Renal pelvis (tissue), 1 donor: ENCODE measurements at regions not wholly inside any gene's neighbourhood (a gene's known extent, or its start where the extent isn't known, plus 50 kb on each side); places are given as distances from the start of the nearest gene placed in this dataset.

Experiments used
- DNase-seq: peaks from one replicate; pipeline ENCODE4 v3.0.0-alpha.2; 2013

- DNase-seq: no peak
Observed at GRCh38 chr10:132467464-132468149, 70.0 kb upstream of the INPP5A start.

- peak; percentile 30 for DNase-seq
Observed at GRCh38 chr10:132468216-132468615, 69.4 kb upstream of the INPP5A start.

GRCh38 chr10:132468651-132469050, 68.9 kb upstream of the INPP5A start:
- no peak for DNase-seq

- DNase-seq: peak; percentile 64
Observed at GRCh38 chr10:132469197-132469884, 68.2 kb upstream of the INPP5A start.

GRCh38 chr10:132470410-132471124, 67.0 kb upstream of the INPP5A start:
- DNase-seq: no peak

- DNase-seq: no peak
Observed at GRCh38 chr10:132471125-132471451, 66.5 kb upstream of the INPP5A start.

GRCh38 chr10:132471484-132471883, 66.1 kb upstream of the INPP5A start:
- no peak for DNase-seq

GRCh38 chr10:132475086-132475485, 62.5 kb upstream of the INPP5A start:
- no peak for DNase-seq

- no peak for DNase-seq
Observed at GRCh38 chr10:132476146-132477065, 61.2 kb upstream of the INPP5A start.

- no peak for DNase-seq
Observed at GRCh38 chr10:132477066-132477397, 60.6 kb upstream of the INPP5A start.

GRCh38 chr10:132477398-132478340, 59.9 kb upstream of the INPP5A start:
- no peak for DNase-seq

GRCh38 chr10:132478341-132479023, 59.1 kb upstream of the INPP5A start:
- DNase-seq: no peak

- DNase-seq: no peak
Observed at GRCh38 chr10:132479024-132479602, 58.5 kb upstream of the INPP5A start.

GRCh38 chr10:132479603-132480221, 57.9 kb upstream of the INPP5A start:
- no peak for DNase-seq

GRCh38 chr10:132480356-132480755, 57.2 kb upstream of the INPP5A start:
- no peak for DNase-seq

- no peak for DNase-seq
Observed at GRCh38 chr10:132481690-132482089, 55.9 kb upstream of the INPP5A start.

- peak; percentile 26 for DNase-seq
Observed at GRCh38 chr10:132482090-132482800, 55.3 kb upstream of the INPP5A start.

- no peak for DNase-seq
Observed at GRCh38 chr10:132483394-132483793, 54.2 kb upstream of the INPP5A start.

- DNase-seq: no peak
Observed at GRCh38 chr10:132484922-132485321, 52.7 kb upstream of the INPP5A start.
